Stimulated activated CD8-positive, alpha-beta memory T cell treated with anti-CD3 and anti-CD28 coated beads, Interleukin-4, amount 100 ng/mL, for 1 hour (primary cell): ENCODE measurements at regions not wholly inside any gene's neighbourhood (a gene's known extent, or its start where the extent isn't known, plus 50 kb on each side); places are given as distances from the start of the nearest gene placed in this dataset.

Source experiments
- DNase-seq, 2 donors: peaks; one replicate each; pipeline ENCODE4 v3.0.0-alpha.2; 2020; ENCODE audit warnings: low read depth in 2 of 2, low spot score in 1 of 2

DNA sequence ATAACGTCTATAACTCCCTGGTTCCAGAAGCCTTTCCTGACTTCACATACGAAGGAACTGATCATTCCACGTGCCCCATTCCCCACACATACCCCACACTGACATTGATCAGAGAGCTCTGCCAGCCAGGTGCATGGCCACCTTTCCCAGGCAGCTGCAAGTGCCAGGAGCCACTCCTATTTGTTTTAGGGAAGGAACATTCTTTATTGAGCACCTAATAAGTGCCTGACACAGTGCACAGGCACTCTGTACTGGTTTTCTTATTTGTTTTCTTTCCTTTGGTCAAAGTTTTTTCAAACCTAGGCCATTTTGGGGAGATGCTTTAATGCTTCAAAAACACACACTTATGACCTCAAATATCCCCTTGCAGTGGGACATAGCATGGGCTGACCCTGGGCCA, 50.0 kb downstream of the PITPNM2 start:
- no peak for DNase-seq

DNA sequence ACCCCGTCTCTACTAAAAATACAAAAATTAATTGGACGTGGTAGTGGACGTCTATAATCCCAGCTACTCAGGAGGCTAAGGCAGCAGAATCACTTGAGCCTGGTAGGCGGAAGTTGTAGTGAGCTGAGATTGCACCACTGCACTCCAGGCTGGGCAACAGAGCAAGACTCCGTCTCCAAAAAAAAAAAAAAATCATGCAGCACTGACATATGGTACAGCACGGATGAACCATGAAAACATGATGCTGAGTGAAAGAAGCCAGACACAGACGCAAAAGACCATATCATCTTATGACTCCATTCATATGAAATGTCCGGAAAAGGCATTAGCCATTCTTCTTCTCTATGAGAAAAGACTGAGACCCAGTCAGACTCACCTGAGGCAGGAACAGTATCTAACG, 50.4 kb downstream of the PITPNM2 start:
- no peak for DNase-seq

DNA sequence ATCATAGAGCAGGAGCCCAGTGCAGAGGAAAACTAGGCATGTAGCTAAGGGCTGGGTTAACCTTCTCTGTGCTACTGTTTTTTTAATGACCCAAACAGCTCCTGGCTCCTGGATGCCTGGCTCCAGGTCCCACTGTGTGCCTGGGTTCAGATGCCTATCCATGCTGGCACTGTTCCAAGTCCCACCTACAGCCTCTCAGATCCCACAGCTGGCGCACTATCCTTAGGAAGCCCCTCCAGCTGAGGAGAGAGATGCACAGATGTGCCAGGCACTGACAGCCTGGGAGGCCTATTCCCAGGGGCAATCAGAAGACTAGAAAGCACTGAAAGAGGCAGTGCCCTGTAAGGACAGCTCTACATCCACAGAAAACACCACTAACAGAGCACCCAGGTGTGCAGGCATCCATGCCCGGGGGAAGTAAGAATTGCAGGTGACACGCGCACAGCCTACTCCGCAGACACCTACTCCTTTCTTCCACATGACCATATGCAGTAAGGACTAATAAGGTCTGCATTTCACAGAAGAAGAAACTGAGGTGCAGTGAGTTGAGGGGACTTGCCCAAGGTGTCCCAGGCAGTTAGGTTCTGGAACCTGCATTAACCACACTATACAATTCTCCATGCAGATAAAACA, 51.2 kb downstream of the PITPNM2 start:
- no peak for DNase-seq

DNA sequence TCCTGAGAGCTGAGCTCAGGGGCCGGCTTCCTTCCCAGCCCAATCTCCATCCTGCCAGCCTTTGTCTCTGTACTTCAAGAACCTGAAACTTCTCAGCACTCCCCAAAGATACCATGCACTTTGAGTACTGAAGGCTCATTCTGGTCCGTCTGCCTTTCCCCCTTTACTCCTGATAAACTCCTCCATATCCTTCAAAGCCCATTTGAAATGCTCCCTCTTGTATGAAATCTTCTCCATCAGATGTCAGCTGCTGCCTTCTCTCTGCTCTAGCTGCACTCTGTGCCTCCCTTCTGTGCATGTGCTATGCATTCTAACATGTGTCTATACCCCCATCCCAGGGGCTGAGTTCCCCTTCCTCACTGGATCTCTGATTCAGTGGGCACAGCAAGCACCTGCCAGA, 52.1 kb downstream of the PITPNM2 start:
- DNase-seq = no peak

DNA sequence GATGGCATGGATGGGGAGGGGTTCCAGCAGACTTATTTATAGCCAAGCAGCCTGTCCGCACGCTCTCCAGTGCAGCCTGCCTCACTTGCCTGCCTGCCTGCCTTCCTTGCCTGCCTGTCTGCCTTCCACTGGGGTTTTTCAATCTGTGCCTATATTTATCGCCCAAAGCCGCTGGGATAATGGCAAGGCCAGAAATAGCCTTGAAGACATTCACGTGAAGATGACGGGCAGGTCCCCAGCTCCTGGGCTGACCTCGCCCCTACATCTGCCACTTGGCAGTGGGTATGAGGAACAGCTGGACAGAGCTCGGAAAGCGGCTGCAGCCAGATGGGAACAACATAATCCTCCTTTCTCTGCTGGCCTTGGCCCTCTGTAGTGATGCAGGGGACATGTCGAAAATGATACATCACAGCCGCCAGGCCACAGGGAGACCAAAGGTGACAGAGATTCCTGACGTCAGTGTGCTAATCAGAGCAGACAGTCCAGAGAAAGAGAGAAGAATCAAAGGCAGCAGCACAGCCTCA, 53.3 kb downstream of the PITPNM2 start:
- no peak for DNase-seq

DNA sequence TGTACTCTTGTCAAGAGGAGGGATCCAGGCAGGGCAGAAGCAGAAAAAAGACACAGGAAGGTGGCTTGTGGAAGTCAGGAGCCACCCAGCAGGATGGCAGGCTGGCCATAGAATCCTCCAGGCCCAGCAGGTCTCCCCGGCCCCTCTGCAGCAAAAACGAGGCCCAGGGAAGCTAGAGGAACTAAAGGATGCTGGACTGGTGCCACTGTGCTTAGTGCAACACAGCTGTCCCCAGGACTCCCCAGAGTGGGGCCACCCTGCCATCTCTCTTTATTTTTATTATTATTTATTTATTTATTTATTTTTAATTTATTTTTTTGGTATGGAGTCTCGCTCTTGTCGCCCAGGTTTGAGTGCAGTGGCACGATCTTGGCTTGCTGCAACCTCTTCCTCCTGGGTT, 54.1 kb downstream of the PITPNM2 start:
- DNase-seq = no peak

DNA sequence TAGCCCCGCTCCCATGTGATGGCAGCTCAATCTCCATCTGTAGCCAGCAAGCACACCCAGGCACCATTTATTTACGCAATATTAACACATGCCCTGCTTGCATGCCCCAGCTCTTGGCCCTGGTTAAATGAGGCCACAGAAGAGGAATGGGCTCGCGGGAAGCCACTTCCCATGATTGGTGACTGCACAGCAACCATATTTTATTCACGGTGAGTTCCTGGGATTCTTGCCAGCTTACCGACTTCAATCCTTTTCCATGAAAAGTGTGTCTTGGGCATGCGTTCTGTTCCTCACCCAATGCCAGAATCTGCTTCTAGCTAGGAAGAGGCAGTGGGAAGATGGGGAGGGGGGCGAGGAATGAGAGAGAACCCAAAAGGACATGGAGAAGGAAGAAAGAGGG, 54.7 kb downstream of the PITPNM2 start:
- no peak for DNase-seq

DNA sequence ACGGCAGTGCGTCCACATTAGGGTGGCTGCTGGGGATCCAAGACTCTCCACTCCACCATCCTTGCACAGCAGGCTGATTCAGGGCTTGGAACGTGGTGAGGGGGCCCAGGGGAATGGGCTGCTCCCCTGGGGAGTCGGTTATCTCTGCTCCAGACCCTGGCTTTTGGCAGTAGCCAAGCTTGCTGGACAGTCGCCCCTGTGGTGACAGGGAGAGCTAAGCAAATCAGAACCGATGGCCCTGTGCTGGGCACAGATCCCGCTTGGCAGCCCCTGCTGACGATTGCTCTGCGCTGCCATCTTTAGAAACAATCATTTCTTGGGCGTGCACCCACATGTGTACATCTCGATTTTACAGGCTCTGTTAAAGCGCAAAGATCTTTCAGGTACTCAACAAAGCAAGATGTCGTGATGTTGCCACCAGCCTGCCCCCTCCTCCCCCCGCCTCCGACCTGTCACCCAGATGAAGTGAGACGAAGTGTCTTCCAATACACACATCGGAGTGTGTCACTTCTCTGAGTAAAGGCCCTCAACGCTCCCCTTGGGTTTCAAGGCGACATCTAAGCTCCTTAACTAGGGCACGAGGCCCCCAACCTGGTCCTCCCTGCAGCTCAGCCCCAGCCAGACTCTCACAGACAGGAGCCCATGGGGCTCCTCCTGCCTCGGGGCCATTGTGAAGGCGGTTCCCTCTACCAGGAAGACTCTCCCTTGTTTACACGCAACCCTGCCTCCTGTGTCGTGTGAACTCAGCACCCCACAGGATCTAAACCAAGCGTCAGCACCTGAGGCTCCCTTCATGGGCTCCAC, 55.6 kb downstream of the PITPNM2 start:
- DNase-seq = no peak

DNA sequence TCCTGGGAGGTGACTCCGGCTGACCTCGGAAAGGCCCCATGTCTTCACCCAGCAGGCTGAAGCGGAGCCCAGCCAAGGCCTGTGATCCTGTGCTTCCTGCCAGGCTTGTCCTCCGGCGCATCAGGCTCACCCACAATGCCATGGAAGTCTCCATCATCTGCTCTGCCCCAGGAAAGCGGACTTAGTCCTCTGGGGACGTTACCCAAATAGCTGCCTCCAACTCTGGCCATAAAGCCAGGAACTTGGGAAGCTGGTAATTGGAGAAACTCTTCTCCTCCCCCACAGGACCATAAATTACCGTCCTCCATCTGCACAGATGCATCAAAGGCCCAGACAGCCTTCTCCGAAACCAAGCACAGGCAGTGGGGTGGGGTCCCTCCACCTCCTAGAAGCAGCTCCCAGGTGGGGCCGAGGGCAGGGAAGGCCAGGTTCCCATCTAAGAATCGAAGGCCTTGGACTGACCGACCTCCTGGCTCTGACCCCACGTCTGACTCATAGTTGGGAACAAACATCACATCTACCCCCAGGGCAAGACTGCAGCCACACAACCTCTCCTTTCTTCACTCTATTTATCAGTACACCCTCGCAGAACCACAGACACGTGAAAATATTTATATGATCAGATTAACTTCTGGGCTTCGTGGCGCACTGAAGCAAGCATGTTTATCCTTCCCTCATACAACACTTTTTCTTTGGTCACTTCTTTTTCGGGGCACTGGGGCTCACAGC, 56.4 kb downstream of the PITPNM2 start:
- DNase-seq = no peak

DNA sequence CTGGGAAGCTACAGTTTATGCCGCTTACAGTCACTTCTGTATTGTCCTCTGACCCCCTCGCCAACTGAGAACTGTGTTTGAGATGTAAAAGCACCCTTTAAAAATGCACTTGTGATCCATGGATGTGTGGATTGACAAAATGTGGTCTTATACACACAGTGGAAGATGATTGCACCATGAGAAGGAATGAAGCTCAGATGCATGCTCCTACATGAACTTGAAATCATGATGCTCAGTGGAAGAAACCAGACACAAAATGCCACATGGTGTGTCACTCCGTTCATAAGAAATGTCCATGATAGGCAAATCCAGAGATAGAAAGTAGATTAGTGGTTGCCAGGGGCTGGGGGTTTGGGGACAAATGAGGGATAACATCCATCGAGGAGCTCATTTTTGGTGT, 58.0 kb downstream of the PITPNM2 start:
- no peak for DNase-seq

DNA sequence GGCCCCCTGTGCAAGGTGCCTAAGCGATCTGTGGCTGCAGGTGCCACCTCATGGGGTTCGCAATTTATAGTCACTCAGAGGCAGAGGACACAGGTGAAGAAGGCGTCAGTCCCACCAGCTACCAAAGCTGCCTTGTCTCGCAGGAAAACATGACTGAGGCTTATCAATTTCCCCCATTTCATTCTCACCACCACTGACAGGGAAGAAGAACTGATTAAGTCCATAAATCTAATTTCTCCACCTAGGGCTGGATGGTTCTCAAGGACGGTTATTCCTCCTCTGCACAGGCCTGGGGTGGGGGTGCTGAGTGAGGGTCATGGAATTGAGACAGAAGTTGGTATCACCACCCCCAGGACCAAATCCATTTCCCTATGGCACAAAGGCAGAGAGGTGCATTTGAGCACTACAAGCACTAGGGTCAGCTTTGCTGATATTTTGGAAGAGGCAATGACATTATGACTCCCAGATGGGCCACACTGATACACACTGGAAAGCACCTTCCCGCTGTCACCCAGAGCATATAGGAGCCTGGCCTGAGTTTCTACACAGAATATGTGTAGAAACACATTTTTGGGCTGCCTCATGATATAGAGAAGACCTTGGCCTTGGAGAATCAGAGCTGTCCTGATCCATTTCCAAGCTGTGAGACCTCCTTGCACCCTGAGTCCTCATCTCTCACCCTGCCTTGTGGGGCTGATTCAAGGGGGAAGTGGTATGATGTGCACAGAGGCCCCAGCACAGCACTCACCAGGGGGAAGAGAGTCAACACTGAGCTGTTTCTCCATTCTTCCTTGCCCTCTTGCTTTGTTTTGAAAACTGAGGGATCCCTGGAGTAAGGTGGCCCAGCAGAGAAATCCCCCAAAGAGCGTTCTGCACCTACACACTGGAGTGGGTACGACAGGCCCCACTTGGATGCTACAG, 59.4 kb downstream of the PITPNM2 start:
- no peak for DNase-seq

DNA sequence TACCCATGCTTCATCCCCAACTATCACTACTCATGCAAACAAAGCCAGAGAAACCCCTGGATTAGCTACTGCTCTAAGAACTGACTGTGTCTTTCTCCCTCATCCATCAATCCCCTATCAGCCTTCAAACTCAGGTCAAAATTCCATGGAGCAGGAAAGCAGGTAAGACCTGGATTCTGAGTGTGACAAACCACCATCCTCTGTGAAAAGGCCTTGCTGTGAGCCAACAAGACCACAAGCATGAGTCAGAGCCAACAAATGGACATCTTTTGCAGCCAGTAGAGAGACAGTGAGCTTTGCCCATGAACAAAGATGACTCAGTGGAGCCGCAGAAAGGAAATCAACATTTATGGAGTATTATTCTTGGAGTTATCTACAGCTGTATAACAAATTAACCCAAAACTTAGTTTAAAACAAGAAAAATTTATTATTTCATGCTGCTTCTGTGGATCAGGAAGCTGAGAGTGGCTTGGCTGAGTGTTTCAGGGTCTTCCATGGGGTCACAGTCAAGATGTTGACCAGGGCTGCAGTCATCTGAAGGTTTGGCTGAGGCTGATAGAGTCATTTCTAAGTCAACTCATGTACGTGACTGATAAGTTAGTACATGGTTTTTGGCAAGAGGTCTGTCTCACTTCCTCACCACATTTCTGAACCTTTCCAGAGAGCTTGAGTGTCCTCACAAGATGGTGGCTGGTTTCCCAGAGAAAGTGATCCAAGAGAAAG, 61.1 kb downstream of the PITPNM2 start:
- no peak for DNase-seq

DNA sequence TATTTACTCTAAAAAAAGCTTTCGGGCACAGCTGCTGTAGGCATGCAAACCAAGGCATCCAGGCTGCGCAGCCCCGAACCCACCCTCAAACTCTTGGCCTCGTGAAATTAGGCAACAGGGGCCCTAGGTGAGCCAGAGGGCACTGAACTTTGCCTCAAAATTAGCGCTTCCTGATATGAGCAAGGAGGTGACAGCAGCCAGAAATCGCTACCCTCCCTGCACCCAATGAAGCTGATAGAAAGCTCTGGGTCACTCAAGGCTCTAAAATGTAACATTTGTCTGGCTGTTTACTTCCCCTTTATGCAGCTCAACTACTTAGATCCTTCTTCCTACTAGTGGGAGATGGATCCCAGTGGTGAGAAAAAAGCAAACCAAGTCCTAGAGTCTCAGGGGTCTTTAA, 61.8 kb downstream of the PITPNM2 start:
- DNase-seq = no peak

DNA sequence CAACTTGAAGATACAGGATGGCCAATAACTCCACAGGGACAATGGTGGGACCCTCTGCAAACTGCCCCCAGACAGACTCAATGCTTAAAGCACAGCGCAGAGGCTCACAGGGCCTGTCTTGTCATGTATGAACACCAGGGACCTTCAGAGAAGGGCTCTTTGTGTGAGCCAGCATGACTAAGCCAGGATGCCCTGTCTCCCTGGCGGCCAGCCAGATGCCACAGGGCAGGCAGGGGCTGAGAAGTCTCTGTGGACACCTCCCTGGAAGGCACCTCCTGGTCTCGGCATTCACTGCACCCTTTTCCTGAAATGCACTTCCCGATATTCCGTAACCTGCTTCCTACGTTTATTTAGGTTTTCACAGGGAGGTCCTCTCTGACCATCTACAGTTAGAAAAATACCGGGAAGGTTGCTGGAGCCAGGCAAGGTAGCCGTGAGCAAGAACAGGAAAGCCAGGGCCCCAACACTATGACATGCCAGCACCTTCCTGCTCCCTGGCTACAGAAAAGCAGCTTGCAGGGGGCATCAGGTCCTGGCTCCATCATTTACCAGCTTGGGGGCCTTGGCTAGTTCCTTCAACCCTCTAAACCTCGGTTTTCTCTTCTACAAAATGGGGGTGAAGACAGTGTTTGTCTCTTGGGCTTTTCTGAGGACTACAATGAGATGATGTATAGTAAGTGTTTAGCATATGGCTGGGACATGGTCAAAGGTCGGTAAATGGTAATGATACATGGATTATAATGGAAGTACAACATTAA, 65.0 kb downstream of the PITPNM2 start:
- DNase-seq = no peak

DNA sequence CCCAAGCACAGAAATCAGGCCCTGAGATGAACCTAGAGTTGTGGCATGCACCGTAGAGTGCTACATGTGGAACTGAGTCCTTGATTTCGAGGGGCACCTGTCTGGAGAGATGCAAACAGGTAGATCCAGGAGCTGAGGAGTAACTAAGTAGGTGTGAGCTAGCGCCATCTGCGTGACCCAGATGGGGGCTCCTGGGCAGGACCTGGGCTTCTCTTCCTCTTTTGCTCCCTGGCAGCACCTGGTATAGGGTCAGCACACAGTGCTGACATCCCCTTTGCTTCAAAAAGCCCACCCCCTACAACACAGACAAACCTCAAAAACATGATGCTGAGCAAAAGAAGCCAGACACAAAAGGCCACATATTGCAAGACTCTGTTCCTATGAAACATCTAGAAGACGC, 65.8 kb downstream of the PITPNM2 start:
- no peak for DNase-seq

DNA sequence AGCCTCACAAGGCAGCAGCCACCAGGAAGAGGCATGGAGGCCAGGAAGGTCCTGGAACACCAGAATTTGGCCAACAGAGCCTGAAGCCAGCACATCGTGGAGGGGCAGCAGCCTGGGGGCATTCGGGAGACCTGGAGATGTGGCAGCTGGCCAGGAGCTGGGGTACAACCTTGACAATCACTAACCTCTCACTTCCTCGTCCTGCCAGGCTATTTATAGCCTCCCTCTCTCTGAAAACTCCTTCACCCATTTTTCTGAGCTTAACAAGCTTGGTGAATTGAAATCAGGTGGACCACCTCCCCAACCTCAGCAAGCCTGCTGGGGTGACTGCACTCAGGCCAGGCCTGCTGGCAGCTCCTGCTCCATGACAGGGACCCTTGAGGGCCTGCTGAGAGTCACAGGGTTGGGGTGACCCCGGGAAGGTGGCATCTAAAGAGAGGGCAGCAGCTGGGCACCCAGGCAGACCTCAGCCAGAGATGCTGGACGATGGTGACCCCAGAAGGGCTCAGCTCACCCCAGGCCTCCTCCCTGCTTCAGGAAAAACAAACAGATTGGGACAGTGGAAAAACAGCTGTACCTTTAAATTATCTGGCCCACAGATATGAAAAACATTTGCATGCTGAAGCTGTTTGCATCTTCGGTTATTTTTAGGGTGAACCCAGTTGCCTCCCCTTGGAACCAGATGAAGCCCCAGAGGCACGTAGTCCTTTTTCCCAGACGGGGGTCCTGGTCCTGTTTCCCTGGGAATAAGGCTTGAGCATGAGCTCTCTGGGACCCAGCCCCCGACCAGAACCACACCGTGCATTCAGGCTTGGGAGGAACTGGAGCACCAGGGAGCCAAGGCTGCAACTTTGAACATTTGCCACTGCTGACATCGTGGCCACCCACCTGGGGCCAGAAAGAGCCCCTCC, 67.0 kb downstream of the PITPNM2 start:
- DNase-seq = no peak

DNA sequence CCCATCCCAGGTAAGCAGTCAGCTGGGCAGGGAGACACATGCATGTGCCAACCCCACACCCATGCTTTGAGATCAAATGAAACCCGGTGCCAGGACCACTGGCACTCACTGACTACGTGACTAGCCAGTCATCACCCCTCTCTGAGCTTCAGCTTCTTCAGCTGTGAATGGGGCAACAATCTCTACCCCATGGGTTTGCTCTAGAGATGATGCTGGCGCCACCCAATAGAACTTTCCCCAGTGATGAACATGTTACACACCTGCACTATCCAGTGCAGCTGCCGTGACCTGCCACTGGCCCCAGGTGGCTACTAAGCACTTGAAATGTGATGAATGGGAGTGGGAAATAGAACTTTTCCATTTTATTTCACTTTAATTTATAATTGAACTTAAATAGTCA, 70.3 kb downstream of the PITPNM2 start:
- DNase-seq = no peak

DNA sequence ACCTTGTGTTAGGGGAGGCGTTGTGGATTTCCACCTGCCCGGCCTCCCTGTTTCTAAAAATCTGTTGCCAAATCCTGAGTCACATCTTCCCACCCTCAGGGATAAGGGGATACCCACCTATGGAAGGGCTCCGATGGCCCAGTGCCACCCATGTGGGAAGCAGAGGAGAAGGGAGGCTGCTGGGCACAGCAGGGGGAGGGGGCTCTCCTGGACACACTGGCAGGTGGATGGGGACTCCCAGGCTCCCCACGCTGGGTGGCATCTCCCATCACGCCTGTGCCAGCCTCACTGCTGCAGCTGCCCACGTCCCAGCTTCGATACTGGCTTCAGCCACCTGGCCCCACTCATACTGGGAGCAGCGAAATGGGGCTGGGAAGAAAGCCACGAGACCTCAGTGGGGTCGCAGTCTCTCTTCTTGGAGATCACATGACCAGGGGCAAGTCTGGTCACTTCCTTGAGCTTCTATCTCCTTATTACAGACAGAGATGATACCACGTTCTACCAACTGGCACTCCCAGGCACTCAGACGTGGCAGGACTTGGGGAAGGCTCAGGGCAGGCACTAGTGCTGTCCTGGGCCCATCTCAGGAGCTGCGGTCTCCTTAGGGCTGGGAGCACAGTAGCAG, 72.2 kb downstream of the PITPNM2 start:
- DNase-seq = no peak
